ENCODE measurements at regions not wholly inside any gene's neighbourhood (a gene's known extent, or its start where the extent isn't known, plus 50 kb on each side); places are given as distances from the start of the nearest gene placed in this dataset.

DNA sequence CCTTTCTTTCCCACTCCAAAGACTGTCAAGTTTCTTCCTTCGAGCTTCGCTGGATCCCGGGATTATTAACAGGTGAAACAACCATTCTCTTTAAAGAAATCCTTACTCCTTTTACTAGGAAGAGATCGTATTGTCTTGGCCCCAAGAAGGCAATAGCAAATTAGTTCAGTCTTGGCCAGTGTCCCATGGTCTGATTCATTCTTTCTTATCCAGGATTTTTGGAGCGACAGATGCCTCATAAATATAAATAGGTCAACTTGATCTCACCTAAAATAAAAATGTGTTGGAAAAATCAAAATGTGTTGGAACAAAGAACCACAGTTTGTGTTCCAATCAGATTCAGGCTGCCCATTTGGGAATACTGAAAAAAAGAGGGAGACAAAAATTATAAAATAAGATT lies 140.1 kb upstream of the TMEM108 start:
- DNase-seq (ENCODE audit: low read depth): no peak

DNA sequence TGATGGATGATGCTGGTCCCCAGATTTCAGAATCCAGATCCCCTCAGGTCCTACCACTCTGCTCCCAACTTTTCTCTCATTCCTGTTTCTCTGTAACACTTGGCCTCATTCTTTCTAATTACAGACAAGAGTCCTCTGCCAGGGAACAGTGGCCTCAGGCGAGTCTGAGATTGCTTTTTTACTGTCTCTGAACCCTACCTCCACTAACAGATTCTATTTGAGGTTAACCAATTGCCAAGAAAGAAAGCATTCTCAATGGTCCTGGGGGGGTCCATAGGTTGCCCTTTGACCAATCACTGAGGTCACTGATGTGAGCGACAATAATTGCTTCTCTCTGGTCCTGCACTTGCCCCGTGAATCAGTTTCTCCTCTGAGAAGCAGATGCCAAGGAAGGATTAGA lies 145.2 kb upstream of the TMEM108 start:
- no peak for DNase-seq (ENCODE audit: low read depth)

DNA sequence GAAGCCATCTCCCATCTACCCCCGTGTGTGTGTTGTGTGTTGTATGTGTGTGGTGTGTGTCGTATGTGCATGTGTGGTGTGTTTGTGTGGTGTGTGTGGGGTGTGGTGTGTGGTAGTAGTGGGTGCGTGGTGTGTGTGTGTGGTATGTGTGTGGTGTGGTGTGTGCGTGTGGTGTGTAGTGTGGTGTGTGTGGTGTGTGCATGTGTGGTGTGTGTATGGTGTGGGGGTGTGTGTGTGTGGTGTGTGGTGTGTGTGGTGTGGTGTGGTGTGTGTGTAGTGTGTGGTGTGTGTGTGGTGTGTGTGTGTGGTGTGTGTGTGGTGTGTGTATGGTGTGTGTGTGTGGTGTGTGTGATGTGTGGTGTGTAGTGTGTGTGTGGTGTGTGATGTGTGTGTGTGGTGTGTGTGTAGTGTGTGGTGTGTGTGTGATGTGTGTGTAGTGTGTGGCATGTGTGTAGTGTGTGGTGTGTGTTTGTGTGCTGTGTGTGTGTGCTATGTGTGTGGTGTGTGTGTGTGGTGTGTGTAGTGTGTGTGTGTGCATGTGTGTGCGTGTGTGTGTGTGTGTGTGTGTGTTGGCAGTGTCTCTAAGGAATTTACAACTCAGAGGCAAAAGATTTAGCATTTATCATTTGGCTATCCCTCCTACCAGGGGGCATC lies 156.3 kb upstream of the TMEM108 start:
- DNase-seq (ENCODE audit: low read depth): no peak

DNA sequence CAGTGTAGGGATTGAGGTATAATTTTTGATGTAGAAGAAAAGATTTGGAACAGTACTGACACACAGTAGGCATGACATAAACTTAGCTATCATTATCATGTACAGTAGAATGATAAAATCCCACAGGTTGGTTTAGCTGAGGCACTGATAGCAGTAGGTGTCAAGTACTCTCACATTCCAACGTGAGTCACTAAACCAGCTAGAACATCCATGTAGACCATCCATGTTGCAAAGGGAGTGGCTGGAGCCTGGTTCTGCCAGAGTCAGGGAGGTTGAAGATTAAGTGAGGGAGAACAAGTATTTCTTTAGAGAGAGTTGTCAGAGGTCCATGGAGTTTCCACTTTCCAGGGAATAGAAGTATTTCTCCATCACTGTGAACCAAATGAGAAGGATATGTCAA lies 157.2 kb upstream of the TMEM108 start:
- no peak for DNase-seq (ENCODE audit: low read depth)

DNA sequence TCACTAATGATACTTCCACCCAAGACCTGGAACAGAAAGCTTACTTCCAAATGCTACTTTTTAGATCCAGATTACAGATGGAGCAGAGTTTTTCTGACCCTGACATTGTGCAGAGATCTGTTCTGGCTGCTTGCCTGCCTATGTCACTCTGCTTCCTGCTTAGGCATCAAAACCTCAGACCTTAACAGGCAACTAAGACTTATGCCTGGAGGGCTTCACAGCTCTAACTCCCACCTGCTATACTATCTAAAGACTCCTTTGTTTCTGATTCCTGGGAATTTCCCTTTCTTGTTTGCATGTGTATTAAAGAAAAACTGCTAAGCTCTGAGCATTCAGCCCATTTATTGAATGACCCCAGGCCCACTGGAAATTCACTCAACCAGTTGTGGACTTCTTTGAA lies 157.4 kb upstream of the NPHP3 start:
- no peak for DNase-seq (ENCODE audit: low read depth)

DNA sequence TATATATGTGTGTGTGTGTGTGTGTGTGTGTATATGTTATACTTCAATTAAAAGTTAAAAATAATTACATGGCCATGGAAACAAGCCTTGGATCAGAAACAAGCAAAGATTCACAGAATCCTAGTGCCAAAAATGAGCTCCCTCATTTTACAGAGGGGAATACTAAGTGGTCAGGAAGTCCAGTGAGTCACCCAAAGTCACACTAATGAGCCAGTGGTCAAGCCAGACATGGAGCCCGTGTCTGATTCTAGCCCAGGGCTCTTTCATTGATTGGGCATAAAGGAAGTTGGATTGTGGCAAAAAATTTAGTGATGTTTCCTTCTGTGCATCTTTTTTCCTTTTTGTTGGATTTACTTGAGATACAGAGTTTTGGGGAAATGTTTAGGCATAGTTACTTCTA lies 152.5 kb upstream of the NPHP3 start:
- DNase-seq (ENCODE audit: low read depth): no peak

DNA sequence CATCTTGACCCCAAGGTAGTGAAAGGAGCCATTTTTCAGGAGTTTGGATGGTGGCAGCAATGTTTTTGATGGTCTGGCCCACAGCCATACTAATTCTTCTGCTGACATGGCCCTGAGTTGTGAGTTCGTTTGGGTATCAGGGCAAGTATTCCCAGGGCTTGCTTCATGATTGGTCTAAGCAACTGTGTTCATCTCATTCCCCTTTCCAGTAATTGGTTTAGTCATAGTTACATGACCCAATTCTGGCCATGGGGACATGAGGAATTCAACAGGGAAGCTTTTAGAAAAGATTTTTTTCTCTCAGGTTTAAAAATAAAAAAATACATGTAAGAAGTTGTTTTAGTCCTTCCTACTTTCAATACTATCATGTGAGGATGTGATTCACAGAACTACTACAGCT lies 150.5 kb upstream of the NPHP3 start:
- DNase-seq (ENCODE audit: low read depth): no peak

DNA sequence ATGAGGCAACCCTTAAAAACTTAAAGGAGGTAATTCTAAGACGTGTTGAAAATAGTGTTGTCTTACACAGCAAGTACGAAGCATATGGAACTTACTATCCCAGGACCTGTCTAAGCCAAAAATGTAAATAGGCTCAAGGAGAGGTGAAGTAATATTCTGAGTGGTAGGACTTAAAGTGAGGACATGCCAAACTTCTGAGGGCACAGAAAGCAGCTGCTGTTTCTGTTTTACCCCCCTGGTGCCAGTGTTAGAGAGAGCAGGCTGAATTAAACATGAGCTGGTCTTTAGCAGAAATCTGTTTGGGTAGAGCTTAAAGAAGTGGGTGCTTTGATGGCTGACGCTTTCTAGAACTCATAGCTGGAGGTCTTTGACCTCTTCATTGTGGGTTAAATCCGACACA lies 149.7 kb upstream of the NPHP3 start:
- no peak for DNase-seq (ENCODE audit: low read depth)

DNA sequence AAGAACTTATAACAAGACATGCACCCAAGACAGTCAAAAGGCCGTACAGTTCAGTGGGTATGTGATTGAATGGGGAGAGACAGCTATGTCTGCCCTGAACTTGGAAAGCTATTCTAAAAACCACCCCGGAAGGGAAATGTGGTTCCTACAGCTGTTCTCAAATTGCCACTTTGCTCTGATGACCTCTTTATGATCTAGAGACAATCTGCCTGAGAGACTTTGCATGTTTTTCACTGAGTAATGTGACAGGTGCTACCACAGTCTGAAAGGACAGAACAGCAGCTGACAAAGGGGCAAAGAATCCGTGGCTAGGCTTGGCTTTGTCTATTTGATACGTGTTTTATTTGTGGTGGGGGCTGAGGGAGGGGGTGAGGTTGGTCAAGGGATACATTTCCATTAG lies 148.3 kb upstream of the NPHP3 start:
- DNase-seq (ENCODE audit: low read depth): no peak

DNA sequence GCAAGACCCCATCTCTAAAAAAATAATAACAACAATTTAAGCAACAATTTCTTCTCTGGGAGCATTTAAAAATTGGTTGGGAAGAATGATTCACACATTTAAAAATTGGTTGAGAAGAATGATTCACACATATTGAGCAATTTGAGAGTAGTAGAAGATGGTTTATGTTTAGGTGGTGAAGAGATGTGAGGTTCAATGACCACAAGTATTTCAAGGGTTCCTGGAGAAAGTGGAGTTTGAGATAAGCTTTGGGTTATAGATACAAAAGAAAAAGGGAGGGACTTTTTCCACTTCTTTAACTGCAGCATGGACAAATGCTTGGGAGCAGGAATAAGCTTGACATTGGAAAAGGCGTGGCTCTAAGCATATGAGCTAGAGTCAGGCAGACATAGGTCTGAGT lies 145.7 kb upstream of the NPHP3 start:
- DNase-seq (ENCODE audit: low read depth): no peak

DNA sequence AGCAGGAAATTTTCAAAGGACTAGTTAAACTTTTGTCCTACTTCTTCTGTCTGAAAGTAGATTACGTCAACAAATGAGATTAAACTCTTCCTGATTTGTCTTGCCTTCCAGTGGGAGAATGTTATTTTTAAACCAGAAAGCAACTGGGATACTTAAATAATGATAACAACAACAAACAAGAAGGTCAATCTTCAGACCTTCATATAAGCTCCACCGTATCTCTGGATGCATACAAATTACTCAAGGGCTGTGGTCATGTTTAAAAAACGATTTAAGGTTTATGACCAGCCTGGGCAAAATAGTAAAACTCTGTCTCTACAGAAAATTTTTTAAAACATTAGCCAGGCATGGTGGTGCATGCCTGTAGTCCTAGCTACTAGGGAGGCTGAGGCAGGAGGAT lies 145.3 kb upstream of the NPHP3 start:
- DNase-seq (ENCODE audit: low read depth): no peak

DNA sequence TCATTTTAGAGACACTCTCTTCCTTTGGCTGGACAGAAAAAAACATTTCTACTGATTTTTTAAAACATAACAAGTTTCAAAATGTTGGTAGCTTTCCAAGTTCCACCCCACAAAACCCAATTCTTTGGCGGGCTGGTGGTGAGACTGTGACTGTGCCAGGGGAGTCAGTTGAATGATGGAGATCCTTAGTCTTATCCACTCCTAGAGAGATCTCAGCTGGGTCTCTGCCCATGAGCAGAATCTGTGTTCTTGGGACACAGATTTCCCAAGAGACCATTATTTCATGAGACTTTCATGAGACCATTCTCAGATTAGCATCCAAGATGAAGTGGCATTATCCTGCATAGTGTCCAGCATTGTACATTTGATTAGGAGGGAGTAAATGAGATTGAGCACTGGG lies 135.1 kb upstream of the NPHP3 start:
- DNase-seq (ENCODE audit: low read depth): no peak

DNA sequence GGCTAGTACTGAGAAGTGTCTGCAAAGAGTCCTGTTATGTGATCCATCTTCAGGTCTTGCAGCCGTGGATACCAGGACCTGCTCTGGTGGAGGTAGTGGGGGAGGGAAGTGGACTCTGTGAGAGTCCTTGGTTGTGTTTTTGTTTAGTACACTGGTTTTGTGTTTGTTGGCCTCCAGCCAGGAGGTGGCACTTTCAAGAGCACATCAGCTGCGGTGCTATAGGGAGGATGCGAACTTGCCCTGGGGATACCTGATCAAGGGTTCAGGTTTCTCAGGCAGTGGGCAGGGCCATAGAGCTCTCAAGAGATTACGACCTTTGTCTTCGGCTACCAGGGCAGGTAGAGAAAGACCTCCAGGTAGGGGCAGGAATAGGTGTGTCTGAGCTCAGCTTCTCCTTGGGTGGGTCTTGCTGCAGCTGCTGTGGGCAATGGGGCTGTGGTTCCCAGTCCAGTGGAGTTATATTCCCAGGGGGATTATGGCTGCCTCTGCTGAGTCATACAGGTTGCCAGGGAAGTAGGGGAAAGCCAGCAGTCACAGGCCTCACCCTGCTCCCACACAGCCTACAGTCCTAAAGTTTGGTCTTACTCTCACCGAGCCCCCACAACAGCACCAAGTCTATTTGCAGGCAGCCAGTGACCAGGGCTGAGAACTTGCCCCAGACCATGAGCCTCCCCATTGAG lies 132.8 kb upstream of the NPHP3 start:
- no peak for DNase-seq (ENCODE audit: low read depth)

DNA sequence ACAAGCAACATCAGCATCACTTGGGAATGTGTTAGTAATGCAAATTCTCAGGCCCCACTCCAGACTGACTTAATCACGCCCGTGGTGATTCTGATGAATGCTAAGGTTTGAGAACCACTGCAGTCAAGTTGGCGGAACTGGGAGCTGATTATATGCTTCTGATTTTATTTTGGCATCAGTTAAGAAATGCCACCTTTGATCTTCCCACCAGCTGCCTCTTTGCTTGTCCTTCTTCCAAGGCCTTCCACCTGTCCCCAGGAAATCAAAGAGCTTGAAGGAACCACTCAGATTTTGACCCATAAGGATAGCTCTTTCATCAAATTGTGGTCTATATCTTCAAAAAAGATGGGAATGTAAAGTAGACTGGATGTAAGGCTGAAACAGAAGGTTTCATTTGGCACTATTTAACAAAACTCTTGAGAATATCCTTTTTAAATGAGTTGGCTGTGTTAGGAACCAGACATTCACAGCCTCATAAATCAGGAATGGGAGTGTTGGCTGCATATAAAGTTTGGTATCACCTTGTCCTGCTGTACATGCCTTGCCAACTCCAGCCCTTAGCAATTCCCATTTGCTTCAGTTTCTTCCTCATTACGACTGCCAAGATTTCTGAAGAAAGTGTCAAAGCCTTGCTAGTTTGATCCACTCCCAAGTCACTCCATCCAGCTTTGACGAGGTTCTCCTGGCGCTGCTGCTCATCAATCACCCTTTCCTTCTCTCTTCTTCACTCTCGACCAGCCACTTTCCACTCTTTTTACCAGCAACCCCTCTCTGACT lies 125.8 kb upstream of the NPHP3 start:
- DNase-seq (ENCODE audit: low read depth): no peak

DNA sequence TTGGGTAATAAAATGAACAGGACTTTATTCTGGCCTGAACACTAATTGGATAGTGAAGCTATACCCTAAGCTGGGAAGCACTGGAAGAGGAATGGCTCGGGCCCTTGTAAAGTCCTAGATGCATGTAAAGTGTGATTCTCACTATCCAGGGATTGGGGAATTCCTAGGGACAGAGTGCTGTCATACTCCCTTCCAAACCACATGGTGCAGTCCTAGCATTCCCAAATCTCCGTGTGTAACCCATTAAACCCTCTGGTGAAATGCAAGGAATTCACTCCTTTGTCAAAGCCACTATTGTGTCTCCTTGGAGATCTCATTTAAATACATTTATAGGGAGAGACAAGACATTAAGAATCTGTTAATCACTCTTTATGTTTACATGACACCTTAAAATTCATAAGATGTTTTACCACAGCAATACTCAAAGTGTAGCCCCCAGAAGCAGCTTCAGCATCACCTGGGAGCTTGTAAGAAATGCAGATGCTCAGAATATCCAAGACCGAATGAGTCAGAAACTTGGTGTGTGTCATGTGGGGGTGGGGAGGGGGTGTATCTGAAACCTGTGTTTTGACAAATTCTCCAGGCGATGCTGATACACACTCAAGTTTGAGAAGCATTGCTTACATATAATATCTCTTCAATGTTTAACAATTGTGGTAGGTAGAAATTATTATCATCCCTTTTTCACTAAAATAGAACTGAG lies 121.8 kb upstream of the NPHP3 start:
- no peak for DNase-seq (ENCODE audit: low read depth)

DNA sequence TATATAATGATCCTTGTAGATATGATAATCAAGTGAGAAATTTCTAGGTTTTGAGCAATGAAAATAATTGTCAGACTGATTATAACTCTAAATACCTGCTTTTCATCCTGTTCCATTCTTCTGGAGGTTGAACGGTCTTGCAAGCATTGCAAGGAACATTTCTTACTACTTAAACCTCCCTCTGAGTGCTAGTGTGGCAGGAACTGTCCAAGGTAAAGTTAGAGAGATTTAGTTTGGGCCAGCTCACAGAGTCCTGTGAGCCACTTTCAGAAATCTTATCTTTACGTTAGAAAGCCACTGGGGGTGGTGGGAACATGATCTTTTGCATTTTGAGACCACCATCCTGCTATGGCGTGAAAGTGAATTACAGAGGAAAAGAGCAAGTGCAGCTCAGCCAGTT lies 121.1 kb upstream of the NPHP3 start:
- no peak for DNase-seq (ENCODE audit: low read depth)

DNA sequence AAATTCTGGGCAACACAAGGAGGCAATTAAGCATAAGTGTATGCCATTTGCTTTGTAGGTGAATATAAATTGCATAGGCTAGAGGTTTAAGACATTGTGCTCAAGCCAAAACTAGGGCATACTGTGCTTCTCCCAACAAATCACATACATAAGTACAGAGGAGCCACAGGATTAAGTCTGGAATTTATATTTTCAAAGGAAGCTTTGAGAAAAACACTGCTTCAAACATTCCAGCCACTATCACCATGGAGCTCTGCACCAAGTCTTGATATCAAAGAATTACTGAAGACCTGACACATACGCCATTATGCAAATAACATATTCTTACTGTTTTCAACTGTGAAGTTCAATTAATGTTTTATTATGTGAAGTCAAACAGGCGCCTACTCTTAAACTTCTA lies 119.4 kb upstream of the NPHP3 start:
- DNase-seq (ENCODE audit: low read depth): no peak

DNA sequence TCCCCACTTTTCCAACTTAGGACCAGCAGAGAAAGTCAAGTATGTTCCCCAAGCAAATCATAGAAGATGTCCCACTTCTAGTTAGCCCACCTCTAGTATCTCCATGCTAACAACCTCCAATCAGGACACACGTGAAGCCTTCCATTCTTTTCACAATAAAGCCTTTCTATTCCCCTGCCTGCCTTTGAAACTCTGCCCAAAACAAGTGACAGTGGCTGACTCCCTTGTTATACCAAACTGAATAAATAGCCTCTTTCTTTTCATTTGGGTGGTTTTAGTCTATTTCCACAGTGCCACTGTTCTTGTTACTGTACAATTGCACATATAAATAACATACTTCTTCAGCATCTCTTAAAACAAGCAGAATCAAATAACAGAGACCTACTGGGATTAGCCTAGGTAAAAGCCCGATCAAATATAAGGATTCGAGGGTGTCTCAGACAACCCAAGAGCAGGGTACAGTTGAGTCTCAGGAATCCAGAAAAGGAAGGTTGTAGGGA lies 118.0 kb upstream of the NPHP3 start:
- DNase-seq (ENCODE audit: low read depth): no peak

DNA sequence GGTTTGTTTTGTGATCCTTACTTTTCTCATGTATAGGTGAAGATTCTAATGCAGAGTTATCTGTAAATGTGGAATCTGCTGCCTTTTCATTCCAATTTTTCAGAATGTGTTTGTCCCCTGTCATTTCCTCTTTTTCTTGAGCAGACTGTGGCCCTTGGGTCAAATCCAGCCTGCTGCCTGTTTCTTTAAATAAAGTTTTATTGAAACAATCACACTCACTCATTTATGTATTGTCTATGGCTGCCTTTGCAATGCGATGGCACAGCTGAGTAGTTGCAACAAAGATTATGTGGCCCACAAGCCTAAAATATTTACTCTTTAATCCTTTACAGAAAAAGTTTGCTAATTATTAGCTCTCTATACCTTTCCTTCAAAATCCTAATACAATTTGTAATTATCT lies 116.3 kb upstream of the NPHP3 start:
- DNase-seq (ENCODE audit: low read depth): no peak

DNA sequence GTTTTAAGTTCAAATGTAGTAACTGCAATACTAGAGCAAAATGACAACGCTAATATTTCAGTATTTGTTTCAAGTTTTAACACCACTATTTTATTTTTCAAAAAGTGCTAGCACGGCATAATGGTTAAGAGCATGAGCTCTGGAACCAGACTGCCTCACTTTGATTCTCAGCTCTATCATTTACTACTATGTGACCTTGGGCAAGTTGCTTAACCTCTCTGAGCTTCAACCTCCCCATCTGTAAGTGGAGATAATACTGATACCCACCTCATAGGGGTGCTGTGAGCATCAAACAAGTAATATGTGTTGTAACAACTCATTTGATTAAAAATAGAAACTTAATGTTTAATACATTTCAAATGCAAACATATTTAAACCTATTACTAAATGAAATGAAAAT lies 115.4 kb upstream of the NPHP3 start:
- no peak for DNase-seq (ENCODE audit: low read depth)

DNA sequence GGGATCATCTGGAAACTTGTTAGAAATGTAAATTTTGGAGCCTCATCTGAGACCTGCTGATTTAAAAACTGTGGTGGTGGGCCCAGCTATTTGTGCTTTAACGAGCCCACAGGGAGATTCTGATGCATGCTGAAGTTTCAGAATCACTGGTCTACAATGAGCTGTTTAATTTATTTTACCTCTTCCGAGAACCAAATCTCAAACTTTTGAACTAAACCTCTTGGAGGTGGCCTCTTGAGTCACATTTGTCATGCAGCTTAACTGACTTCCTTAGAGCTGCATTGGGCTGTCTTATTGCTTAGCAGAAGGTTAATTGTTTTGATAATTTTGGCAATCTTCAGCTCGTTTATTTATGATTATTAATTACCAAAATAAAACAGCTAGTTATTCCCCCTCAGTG lies 112.1 kb upstream of the NPHP3 start:
- DNase-seq (ENCODE audit: low read depth): no peak

DNA sequence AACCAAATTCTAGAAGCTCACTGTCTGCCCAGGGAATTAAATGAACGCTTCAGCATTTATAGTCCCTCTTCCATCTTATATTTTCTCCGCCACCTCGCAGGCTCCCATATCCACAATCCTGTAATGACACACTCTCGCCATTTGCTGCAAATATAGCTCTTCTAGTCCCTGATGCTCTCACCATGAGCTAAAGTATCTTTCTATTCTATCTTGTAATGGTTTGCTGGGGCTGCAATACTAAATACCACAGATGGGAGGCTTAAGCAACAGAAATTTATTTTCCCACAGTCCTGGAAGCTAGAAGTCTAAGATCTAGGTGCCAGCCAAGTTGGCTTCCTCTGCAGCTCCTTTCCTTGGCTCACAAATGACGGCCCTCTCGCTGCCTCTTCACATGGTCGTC lies 106.9 kb upstream of the NPHP3 start:
- no peak for DNase-seq (ENCODE audit: low read depth)

DNA sequence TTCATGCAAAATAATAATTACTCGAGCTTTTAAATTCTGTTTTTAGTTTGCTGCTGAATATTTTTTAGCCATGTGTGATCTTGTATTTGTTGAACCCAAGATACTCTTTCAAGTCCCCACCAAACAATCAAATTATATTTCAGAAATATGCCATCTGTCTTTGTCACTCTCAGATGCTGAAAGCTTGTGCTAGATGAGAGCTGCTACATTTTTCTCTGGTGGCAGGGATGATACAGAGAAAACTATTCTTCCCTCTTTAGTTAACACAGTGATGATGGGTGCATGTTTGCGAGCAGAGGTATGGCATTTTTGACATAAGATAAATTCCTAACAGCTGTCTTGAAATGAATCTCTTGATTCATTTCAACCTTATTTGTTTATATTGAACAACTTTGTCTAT lies 100.6 kb upstream of the NPHP3 start:
- DNase-seq (ENCODE audit: low read depth): no peak

Measured in CMK (cell line).